GM21723 (cell line): ENCODE measurements at regions not wholly inside any gene's neighbourhood (a gene's known extent, or its start where the extent isn't known, plus 50 kb on each side); places are given as distances from the start of the nearest gene placed in this dataset.
"Not testable (repeated sequence)": the region's sequence is repeated elsewhere in the genome, so short reads cannot be mapped to it uniquely, and the experiment has no call there.

Experiments
- ATAC-seq: cut with Tn5 transposase; IDR thresholded peaks from one replicate; pipeline ENCODE4 v1.9.1; 2021; ENCODE audit warnings: mild to moderate bottlenecking, moderate library complexity; ENCODE audit not compliant: unreplicated experiment

GRCh38 chr6:82573254-82573972 is 209.8 kb downstream of the TPBG start:
- ATAC-seq, result no peak

- no peak for ATAC-seq
These were observed 212.7 kb downstream of the TPBG start for GRCh38 chr6:82576284-82576683.

- ATAC-seq, result no peak
These were observed 220.6 kb downstream of the TPBG start for GRCh38 chr6:82584194-82584695.

- ATAC-seq, result no peak
These were observed 221.2 kb downstream of the TPBG start for GRCh38 chr6:82584856-82585255.

- no peak for ATAC-seq
These were observed 224.4 kb downstream of the TPBG start for GRCh38 chr6:82588020-82588419.

GRCh38 chr6:82588859-82589412 is 225.3 kb downstream of the TPBG start:
- ATAC-seq, result no peak

GRCh38 chr6:82589509-82590206 is 226.0 kb downstream of the TPBG start:
- ATAC-seq, result peak; percentile 60

GRCh38 chr6:82597201-82597600 is 233.6 kb downstream of the TPBG start:
- no peak for ATAC-seq

GRCh38 chr6:82602776-82603175 is 239.2 kb downstream of the TPBG start:
- no peak for ATAC-seq

GRCh38 chr6:82603871-82604270 is 240.3 kb downstream of the TPBG start:
- no peak for ATAC-seq

- no peak for ATAC-seq
These were observed 244.5 kb downstream of the TPBG start for GRCh38 chr6:82607998-82608725.

- no peak for ATAC-seq
These were observed 245.2 kb downstream of the TPBG start for GRCh38 chr6:82608781-82609180.

GRCh38 chr6:82611751-82612150 is 248.1 kb downstream of the TPBG start:
- ATAC-seq, result no peak

- no peak for ATAC-seq
These were observed 248.9 kb downstream of the TPBG start for GRCh38 chr6:82612475-82613039.

GRCh38 chr6:82614518-82614917 is 250.9 kb downstream of the TPBG start:
- no peak for ATAC-seq

- ATAC-seq, result no peak
These were observed 252.9 kb downstream of the TPBG start for GRCh38 chr6:82616386-82617028.

- no peak for ATAC-seq
These were observed 254.0 kb downstream of the TPBG start for GRCh38 chr6:82617648-82618047.

GRCh38 chr6:82619573-82619972 is 256.0 kb downstream of the TPBG start:
- ATAC-seq, result no peak

- ATAC-seq, result no peak
These were observed 258.8 kb downstream of the TPBG start for GRCh38 chr6:82622461-82622860.

GRCh38 chr6:82624251-82624650 is 260.6 kb downstream of the TPBG start:
- no peak for ATAC-seq

GRCh38 chr6:82626946-82627345 is 263.3 kb downstream of the TPBG start:
- not testable (repeated sequence) for ATAC-seq
